GM13977 (cell line): ENCODE measurements at regions not wholly inside any gene's neighbourhood (a gene's known extent, or its start where the extent isn't known, plus 50 kb on each side); places are given as distances from the start of the nearest gene placed in this dataset.

Experiments used
- DNase-seq: peaks from one replicate; pipeline ENCODE4 v3.0.0; 2012; ENCODE audit warnings: low spot score
- in situ Hi-C: fragments of 300-500 bp; cut with MboI; formaldehyde crosslinking; loops from one replicate; pipeline ENCODE4 v1.12.0; 2022; ENCODE audit warnings: low sequenced_read_pairs, low pct_unique_long_range_greater_than_20kb, mixed read lengths, inconsistent platforms; ENCODE audit not compliant: unreplicated experiment
- TF ChIP-seq, protein P1 (sequence below): IDR thresholded peaks from 2 replicates; pipeline ENCODE4 v1.5.1; 2012; ENCODE audit warnings: mild to moderate bottlenecking, control low read depth; ENCODE audit not compliant: insufficient read depth; ENCODE audit errors: extremely low read depth, missing control alignments

DNA sequence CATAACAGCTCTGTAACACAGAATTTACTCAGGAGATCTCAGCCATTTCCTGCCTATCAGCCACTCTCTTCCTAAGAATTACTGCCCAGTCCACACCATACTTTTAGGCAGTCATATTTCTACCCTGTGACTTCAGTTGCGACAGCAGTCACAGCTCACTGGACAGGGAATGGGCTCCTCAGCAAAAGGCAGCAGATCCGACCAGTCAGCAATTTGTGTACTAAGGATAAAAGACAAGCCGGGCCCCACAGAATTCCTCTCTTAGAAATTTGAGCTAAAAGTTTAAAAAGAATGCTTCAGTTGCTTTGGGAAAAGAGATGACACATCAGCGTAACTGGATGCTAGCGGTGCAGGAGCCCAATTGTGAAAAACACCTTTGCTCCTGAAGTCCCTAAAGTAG is 172.1 kb downstream of the ENC1 start:
- no peak for DNase-seq
- in situ Hi-C loops = no loop called here
- TF ChIP-seq, protein P1, sequence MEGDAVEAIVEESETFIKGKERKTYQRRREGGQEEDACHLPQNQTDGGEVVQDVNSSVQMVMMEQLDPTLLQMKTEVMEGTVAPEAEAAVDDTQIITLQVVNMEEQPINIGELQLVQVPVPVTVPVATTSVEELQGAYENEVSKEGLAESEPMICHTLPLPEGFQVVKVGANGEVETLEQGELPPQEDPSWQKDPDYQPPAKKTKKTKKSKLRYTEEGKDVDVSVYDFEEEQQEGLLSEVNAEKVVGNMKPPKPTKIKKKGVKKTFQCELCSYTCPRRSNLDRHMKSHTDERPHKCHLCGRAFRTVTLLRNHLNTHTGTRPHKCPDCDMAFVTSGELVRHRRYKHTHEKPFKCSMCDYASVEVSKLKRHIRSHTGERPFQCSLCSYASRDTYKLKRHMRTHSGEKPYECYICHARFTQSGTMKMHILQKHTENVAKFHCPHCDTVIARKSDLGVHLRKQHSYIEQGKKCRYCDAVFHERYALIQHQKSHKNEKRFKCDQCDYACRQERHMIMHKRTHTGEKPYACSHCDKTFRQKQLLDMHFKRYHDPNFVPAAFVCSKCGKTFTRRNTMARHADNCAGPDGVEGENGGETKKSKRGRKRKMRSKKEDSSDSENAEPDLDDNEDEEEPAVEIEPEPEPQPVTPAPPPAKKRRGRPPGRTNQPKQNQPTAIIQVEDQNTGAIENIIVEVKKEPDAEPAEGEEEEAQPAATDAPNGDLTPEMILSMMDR = no peak

DNA sequence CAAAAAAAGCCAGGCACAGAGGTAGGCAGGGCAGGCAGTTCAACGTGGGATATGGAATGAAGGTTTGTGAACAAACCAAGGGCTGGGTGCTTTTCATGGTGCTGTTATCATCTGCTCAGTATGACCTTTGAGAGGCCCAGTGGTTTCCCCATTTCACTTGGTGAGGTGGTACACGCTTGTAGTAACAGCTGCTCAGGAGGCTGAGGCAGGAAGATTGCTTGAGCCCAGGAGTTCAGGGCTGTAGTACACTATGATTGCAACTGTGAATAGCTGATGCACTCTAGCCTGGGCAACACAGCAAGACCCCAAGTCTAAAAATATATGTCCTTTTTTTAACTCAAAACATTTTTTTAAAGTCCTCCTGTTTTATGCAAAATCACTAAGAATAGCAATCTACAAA is 174.8 kb downstream of the ENC1 start:
- in situ Hi-C loops = no loop called here
- TF ChIP-seq, protein P1 = no peak
- DNase-seq = no peak

DNA sequence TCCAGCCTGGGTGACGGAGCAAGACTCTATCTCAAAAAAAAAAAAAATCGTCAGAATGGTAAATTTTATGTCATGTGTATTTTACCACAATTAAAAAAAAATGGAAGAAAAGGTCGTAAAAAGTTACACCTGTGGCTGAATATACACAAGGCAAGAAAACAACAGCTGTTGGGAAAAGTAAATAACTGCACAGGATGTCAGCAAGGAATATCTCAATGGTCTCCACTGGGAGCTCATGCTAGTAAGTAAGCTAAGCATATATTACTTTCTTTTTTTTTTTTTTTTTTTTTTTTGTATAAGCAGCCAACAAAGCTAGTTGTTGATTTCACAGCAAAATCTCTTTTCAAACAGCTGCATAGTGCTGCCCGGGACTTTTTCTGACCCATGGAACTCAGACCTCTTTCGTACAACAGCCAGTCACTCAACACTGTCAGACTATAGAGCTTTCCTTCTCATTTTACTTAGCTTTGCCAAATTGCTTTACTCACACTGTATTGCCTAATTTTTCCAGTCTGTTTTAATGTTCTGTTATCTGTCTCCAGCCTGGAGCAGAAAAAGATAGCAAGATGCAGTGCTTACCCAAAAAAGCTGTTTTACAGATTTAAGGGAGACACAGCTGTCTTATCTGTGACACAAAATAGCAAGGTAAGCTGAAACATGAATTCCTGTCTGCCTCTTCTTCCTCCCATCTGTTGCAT is 175.9 kb downstream of the ENC1 start:
- DNase-seq = no peak
- in situ Hi-C loops = no loop called here
- TF ChIP-seq, protein P1 = no peak

DNA sequence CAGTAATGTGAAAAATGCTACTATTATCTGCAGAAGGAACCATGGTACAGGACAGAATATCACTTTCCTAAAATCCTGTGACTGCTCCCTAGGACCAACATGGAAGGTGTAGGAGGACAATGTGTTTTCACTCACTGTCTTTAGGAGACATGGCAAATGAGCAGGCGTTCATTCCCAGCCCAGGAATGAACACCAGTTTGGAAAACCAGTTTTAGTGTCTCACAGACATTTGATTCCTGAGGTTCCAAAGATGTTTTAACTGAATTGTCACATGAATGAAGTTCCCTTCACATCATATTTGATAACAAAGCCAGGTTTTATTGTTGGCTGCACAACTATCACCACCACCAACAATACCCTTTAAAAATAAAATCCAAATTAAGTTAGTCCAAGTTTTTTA is 178.2 kb downstream of the ENC1 start:
- no peak for DNase-seq
- in situ Hi-C loops = no loop called here
- TF ChIP-seq, protein P1 = no peak

DNA sequence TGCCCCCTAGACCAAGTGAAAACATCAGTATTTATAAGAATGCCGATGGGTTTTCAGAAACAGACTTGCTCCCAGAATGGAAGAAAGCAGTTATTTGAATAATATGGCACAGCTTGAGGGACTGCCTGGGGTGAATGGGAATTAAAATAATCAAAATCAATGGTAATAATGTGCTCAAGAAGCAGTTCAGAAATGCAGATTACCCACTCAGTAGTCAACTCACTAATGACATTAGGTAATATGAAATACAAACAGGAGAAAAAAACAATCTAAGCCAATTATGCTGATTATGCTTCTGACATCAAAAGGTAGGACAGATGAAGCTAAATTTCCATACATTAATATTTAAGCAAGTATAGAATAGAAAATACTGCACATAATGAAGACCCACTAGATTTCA is 179.3 kb downstream of the ENC1 start:
- in situ Hi-C loops = no loop called here
- no peak for DNase-seq
- TF ChIP-seq, protein P1 = no peak

DNA sequence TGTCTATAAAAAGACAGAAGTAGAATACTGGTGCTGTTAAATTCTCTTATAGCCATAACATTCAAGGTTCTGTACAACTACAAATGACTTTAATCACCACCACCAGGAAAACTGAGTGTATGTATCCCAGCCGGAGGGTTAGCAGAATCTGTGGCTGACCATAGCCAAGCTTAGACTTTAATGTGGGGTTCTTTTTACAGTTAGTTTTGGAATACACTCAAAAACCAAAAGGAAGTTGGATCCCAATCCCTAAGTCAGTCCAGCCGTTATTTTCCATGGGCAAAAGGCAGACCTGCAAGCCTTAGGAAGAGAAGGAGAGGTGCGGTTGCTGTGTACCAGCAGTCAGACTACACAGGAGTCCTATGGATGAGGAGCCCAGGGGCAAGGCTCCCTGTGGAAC is 179.8 kb downstream of the ENC1 start:
- DNase-seq = no peak
- in situ Hi-C loops = no loop called here
- TF ChIP-seq, protein P1 = no peak
